Astrocyte (in vitro differentiated cells and primary cell): ENCODE measurements at regions not wholly inside any gene's neighbourhood (a gene's known extent, or its start where the extent isn't known, plus 50 kb on each side); places are given as distances from the start of the nearest gene placed in this dataset.

Experiments used
- EZH2 ChIP-seq: IDR thresholded peaks from 2 replicates; pipeline ENCODE4 v1.6.1; 2012; ENCODE audit warnings: mild to moderate bottlenecking, low read length, inconsistent platforms; ENCODE audit not compliant: insufficient read depth
- TF ChIP-seq, protein P1 (sequence below): IDR thresholded peaks from 2 replicates; pipeline ENCODE4 v1.5.1; 2011; ENCODE audit warnings: low read depth, mild to moderate bottlenecking, inconsistent platforms, low read length, moderate library complexity; ENCODE audit not compliant: insufficient read depth

- TF ChIP-seq, protein P1, sequence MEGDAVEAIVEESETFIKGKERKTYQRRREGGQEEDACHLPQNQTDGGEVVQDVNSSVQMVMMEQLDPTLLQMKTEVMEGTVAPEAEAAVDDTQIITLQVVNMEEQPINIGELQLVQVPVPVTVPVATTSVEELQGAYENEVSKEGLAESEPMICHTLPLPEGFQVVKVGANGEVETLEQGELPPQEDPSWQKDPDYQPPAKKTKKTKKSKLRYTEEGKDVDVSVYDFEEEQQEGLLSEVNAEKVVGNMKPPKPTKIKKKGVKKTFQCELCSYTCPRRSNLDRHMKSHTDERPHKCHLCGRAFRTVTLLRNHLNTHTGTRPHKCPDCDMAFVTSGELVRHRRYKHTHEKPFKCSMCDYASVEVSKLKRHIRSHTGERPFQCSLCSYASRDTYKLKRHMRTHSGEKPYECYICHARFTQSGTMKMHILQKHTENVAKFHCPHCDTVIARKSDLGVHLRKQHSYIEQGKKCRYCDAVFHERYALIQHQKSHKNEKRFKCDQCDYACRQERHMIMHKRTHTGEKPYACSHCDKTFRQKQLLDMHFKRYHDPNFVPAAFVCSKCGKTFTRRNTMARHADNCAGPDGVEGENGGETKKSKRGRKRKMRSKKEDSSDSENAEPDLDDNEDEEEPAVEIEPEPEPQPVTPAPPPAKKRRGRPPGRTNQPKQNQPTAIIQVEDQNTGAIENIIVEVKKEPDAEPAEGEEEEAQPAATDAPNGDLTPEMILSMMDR, result no peak
- no peak for TF ChIP-seq EZH2
Observed at GRCh38 chr12:32034045-32034444, 72.6 kb upstream of the BICD1 start.
